Cerebellar nuclear complex (tissue), 1 donor: ENCODE measurements at regions not wholly inside any gene's neighbourhood (a gene's known extent, or its start where the extent isn't known, plus 50 kb on each side); places are given as distances from the start of the nearest gene placed in this dataset.

Source experiments
- DNase-seq, 2 experiments: peaks; one replicate each; lab custom pipeline; 2025; lab: John Stamatoyannopoulos, UW

DNA sequence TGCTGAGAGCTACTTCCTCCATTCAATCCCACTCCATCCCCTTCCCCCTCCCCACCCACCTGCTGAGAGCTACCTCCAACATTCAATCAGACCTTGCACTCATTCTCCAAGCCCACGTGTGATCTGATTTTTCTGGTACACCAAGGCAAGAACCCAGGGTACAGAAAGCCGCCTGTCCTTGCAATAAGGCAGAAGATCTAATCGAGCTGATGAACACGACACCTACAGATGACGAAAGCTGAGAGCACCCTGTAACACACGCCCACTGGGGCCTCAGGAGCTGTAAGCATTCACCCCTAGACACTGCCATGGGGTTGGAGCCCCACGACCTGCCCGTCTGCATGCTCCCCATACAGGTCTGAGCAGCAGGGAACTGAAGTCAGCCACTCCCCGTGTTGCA lies 58.3 kb downstream of the TRIML1 start:
- DNase-seq, result no peak

DNA sequence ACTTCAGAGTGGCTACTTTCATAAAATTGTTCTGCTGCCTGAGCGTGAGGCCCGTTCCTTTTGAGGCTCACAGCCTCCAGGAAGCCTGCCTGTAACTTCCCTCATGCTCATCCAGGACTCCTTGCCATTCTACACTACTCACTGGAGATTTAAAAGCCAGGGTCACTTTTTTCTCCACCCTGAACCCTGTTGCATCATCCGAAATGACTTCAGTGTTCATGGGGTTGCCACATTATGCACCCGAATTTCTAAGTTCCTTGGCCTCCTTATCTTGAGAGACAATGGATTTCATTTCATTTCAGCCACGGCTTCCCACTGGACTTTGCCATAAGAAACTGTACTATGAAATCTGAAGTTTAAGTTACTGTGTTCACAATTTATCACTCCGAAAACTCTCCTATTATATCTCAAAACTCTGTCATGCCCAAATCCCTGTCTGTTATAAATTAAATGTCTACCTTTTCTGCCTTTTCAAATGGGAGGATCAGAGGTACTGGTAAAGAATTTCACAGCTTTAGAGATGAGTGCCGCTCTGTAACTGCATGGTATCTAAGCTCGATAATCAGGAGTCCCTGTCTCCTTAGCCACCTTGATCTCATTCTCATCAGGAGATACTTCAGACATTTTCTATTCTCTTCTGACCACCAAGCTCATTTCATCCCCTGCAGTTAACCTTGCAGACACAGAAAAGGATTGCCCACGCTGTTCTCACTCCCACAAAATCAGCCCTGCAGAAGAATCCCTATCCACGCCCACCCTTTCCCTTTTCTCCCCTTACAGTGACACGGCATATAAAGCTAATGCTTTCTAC lies 59.9 kb downstream of the TRIML1 start:
- DNase-seq, result no peak

DNA sequence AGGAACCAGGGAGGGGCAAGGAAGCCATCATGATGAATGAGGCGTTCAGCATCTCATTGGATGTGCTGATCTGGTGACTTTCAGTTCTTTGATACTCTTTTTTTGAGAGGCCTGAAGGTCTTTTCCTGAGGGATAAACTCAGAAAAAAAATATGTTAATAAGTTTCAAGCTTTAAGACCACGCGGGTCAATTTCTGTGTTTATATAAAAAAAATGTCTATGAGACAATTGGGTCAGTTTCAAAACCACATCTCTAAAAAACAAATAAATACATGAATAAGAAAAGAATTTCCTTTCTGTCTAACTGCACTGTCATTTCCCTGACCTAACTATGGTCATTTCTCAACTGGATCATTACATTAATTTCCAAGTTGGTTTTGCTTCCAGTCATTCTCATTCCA lies 62.6 kb downstream of the TRIML1 start:
- DNase-seq, result no peak

DNA sequence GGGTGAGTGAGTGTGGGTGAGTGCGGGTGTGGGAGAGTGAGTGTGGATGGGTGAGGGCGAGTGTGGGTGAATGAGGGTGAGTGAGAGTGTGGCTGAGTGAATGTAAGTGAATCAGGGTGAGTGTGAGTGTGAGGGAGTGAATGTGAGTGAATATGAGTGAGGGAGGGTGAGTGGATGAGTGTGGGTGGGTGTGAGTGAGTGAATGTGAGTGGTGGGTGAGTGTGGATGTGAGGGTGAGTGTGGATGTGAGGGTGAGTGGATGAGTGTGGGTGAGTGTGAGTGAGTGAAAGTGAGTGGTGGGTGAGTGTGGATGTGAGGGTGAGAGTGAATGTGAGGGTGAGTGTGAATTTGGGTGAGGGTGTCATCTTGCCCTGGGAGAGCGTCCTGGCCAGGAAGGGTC lies 67.5 kb downstream of the TRIML1 start:
- DNase-seq, result no peak

DNA sequence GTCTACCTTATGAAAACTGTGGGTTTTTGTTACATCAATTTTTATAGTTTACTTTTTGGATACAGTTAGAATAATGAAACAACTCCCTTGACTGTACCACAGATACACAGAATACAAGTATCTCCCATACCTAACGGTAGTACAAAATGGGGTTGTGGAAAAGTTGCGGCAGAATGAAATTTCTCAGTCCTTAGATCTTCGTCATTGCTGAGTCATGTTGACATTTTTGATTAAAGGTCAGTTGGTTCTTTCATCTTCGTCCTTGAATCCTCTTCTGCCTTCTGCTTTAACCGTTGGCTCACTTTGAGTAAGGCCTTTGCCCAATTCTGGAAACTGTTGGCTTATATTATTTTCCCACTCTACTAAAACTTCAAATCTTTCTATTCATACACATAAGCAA lies 75.6 kb downstream of the TRIML1 start:
- no peak for DNase-seq

DNA sequence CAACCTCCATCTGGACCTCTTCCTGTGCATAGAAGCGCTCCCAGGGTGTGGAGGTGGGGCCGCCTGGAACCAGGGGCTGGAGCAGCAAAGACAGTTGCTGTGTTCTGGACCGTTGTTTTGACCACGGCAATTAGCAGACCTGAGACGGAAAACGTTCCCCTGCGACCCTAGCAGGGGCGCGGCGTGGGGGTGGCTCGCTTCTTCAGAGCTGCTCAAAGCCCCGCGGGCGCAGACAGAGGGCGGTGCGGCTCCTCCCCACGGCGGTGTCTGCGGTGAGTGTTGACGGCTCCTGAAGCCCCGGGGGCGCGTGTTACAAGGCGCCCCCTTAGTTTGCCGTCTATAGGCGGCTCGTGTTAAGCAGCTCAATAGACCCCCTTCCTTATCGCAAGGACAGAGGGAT lies 79.2 kb downstream of the TRIML1 start:
- no peak for DNase-seq

DNA sequence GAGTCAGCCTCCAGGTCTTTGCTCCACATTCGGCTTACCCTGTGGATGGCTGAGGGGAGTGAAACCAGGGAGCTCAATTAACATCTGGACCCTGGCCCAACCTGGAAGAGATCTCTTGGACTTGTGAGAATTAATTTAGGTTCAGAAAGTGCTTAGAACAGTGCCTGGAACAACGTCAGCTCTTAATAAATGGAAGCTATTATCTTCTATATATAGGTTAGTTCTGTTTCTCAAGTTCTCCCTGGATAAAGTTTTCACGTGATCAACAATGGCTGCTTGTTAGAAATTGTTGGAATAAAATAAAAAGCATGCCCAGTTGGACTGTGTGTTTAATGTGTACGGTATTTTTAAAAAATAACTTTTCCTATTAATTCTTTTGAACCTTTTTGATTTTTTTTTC lies 80.8 kb downstream of the TRIML1 start:
- no peak for DNase-seq

DNA sequence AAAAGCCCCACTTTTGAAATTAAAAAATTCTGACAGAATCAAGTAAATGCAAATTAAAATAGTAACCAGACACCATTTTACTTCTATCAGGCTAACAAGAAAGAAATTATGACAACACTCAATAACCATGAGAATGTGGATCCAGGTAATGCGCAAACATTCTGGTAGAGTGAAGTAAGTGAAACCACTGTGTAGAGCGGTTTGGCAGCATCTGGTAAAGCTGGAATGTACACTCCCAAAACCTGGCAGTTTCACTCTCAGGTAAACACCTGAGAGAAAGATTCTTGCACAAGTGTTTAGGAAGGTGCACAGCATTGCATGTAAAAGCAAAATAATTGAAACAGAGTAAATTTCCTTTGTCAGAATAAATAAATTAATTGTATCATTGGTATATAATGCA lies 81.8 kb downstream of the TRIML1 start:
- no peak for DNase-seq

DNA sequence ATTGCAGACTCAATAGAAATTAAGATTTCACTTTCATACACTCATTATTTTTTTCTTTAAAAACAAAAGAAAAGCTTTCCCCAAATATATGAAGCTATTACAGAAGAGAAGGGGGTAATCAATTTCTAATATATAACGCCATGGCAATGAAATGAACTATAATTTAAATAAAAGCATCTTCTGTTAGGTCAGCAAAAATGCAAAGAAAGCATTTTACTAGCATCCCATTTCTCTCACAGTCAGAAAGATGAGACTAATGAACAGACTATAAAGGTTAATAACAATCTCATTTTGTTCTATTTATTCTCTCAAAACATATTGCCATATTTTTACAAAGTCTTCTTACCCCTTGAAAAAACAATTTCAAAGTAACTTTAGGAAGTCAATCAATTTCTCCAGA lies 89.0 kb downstream of the TRIML1 start:
- no peak for DNase-seq

DNA sequence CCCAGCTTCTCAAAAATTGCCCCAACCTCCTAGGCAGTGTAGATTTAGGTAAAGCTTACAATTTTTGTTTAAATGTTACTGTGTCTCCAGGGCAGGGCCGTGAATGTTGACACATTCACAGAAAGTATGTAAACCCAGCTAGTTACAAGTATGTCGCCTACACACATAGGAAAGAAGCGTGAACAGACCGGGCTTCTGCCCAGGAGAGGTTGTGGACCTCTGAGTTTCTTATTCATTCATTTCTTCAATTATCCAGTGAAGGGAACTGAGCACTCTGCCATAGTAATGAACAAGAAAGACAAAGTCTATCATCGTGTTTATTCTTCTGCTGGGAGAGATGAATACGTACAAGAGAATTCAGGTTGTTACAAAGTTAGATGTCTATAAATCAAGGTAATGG lies 93.2 kb downstream of the TRIML1 start:
- DNase-seq, result no peak

DNA sequence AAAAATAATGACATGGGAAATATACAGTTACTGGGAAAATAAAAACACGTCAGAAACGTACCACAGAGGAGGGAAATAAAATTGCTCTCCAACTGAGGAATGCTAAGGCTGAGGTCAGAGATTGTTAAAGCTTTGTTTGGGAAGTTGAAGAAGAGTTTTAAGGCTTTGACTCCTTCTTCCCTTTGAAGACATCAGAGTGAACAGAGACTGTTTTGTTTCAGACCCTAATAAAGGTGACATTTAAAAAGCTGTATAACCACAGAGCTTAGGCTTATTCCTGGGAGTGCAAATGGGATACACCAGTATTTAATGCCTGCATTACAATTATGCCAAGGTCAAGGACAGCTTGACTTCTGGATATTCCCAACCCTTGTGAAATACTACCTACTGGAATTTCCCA lies 102.8 kb downstream of the TRIML1 start:
- no peak for DNase-seq

DNA sequence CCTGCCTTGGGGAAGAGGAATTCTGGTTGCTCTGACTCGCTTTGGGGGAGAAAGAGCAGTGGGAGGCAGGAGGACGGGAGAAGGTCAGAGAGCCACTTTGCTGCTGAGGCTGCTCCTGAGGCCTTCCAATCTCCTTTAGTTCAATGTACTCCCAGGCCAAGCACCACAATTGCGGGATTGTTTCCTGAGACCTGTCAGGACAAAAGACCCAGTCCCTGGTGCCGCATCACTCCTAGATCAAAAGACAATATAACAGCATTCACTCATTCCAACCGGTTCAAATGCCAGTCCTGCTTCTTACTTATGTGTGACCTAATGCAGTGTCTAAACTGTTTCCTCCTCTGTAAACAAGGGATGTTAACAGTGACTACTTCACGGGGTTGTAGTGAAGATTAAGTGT lies 106.4 kb downstream of the TRIML1 start:
- no peak for DNase-seq

DNA sequence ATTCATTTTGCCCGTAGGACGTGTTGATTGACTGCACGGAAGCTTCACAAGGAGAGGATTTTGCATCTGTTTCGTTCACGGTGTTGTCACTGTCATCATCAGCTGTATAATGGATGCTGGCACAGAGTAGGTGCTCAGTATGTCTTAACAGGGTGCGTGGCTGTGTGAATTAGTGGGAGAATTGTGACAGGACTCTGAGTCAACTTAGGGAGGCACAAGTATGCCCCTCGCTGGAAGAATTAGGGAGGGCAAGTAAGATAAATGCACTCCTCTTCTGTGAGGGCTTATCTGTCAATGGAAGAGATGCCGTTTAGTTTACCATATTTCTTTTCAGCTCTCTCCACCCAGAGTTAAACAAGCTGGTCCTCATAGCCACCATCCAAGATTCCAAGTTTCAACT lies 107.2 kb downstream of the TRIML1 start:
- no peak for DNase-seq

DNA sequence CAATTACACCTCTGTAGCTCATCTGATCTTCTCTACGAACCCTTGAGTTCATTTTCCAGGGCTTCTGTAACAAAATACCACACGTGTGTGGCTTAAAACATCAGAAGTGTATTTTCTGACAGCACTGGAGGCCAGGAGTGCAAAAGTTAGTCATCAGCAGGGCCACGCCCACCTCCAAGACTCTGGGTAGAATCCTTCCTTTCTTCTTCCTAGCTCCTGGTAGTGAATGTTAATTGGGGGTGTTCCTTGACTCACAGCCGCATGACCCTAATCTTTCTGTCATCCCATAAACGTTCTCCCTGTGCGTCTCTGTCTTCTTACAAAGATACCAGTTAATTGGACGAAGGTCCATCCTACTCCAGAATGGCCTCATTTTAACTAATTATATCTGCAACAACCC lies 115.0 kb downstream of the TRIML1 start:
- DNase-seq, result no peak

DNA sequence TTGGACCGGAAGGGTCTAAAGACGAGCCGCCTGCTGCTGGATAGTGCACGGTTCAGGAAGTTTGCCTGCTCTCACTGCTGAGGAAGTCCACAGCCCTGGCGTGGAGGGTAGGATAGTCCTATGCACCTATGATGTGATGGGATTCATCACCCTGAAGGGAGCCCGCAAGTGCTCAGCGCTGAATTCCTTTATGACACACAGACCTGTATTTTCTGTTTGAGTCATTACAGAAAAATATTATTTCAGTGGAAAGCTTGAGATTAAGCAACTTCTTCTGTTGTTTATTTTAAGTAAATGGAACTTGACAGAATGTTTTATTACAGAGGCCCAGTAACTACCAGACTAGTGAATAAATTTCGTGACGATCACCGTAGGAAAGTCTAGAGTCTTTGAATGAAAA lies 123.2 kb downstream of the TRIML1 start:
- DNase-seq, result no peak

DNA sequence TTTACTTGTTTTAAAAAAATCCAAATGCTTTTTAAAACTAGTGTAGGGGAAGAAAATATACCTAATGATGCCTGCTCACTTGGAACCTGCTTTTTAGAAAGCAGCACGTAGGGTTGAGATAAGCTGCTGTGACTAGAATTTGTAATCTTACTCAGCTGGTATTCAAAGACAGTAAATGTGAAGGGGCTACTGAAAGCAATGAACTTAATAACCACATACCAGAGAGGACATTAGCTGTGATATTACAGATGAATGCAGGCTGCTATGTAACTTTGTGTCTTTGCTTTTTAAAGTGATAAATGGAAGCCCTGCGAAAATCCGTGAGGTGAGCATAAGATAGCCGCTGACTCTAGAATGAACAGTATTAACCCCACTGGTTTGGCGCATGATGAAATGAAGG lies 124.1 kb downstream of the TRIML1 start:
- no peak for DNase-seq

DNA sequence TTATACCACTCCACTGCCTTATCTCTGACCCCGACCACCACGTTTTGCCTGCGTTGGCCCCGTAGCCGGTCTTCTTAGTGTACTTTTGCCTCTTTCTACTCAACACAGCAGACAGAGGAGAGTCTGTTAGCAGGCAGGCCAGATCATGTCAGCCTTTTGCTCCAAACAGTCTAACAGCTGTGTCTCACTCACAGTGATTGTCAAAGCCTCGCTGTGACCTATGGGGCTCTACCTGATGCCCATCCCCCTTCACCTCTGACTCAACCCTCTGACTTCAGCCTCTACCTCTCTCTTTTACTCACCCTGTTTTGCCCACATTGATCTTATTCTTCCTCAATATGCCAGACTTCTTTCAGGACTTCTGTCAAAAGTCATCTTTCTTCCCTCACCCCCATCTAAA lies 127.1 kb downstream of the TRIML1 start:
- no peak for DNase-seq

DNA sequence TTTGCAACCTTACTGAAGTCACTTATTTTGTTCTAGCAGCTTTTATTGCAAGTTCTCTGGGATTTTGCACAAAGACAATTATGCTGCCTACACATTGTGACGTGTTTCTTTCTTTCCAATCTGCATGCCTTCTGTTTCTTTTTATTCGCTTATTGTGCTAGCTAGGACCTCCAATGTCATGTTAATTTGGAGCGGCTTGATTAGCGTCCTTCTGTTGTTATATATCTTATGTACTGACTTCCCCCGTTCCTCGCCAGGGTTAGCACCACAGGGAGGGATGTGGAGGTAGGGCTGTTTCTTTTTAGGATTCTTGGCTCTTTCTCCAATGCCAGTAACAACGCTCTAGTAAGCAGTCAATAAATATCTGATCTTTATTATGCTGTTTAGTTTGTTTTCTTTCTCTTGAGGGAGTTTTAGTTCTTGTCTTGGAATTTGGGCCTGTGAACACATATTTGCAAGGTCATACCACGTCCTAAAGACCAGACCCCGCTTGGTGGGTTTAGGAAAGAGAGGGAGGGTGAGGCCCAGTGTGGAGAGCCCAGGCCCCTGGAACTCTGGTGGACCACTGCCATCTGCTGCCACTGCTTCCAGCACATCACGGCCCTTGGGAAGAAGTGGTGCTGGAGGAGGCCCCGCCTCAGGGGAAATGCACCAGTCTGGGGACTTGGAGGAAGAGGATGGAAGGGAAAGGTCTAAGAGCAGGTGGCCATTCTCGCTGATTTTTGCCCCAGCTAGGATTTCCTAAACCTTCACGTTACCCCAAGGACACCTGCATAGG lies 129.1 kb downstream of the TRIML1 start:
- no peak for DNase-seq

DNA sequence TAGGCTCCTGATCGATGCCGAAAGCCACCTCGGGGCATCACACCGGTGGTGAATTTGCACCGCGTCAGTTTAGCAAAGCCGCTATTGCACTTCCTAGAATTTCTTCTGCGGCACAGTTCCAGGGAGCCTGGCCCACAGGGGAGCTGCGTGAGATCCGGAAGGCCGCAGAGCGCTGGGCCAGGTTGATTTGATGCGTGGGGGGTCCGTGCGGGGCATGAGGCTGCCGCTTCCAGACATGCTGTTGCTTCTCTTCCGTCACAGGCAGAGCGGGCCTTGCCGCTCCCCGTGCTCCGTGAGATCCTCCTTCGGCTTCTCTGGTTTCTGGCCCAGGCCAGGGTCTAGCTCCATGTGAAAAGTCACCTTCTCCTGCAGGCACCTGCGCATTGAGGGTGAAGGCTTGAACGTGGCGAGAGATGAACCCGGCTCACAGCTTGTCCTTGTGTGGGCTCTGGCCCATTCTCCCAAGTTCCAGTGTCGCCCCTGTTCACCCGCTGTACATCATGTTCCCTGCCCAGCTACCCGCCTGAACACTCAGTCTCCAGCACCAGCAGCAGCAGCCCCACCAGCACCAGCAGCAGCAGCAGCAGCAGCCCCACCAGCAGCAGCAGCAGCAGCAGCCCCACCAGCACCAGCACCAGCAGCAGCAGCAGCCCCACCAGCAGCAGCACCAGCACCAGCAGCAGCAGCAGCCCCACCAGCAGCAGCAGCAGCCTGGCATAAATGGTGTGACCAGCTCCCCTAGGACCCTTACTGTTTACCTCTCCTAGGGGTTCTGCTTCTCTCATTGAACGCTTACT lies 131.2 kb downstream of the TRIML1 start:
- no peak for DNase-seq

DNA sequence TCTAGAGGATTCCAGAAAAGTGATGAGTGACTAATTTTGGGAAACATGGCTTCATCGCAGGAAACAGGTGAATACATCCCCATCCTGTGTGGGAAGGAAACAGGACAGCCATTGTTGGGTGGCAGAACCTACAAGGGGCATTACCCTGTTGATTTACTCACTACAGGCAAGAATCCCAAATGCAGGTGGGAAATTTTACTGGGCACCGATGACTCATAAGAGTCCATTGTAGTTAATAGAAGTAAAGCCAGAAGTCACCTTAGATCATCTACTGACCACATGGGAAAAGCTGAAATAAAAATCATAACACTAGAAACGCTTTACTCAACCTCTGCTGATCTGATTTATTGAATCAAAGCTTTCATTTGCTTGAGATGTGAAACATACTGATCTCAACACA lies 136.4 kb downstream of the TRIML1 start:
- DNase-seq, result no peak

DNA sequence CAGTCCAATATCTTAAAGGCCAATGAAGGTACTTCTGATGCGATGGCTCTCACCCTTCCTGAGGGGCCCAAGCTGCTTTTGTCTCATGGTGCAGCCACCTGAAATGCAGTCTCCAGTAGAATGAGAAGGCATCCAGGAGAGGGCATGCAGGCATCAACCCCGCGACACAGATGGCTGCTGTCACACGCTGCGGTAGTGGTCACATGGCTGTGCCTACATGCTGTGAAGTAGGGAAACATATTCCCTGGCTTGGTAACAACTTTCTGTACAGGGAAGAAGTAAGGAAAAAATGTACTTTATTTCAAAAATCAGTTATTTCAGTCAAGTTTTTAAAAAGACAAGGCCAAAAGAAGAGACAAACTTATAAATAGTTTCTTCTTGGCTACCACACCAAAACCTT lies 139.9 kb downstream of the TRIML1 start:
- DNase-seq, result no peak

DNA sequence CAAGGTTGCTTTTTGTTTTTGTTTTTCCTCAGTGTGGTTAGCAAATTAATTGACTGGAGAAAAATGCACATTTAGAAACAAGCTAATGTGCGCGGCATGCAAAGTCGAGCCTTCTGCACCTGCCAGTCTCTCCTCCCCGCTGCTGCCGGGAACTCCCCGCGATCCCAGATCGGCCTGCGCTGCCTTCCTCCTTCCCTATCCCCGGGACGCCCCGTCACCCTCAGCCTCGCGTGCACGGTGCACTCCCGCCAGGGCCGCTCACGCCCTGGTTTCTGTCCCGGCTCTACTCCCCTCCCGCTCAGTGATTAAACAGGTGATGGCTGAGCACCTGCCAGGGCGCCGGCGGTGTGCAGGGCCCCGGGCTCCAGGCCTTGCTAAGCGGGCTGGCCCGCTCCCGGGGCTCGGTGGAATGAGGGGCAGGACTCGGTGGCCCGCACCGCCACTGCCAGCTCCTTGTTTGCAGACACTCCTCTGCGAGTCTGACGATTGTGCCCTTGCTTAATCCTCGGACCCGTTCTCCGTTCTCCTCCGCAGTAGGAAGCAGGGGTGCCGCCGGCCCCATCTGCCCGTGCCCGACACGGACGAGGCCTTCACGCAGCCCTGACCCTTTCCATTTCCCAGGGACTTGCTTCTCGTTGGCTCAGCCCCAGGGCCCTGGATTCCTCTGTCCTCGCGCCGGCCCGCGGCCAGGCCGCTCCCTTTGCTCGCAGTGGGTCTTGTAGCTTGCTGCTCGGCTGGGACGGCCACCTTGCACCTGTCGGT lies 143.4 kb downstream of the TRIML1 start:
- no peak for DNase-seq
